ENCODE measurements at regions not wholly inside any gene's neighbourhood (a gene's known extent, or its start where the extent isn't known, plus 50 kb on each side); places are given as distances from the start of the nearest gene placed in this dataset.

DNA sequence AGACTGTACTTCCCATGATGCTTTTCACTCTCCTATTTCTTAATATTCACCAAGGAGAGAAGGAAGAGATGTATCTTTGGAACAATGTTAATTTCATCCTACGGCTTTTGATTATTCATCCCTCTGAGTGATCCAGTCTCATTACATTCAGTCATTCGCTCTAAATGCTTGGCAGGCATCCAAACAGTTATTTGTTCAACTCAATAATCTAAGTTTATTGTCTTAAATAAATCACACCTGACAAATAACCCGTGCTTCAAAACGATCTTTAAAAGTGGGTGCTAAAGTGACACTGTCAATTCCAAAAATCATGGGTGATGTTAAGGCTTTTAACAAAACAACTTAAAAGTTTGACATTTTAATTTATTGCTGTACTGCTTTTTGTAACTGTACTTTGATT, 233.1 kb downstream of the RASEF start:
- no peaks in the 10 kb centered on the region for H3K79me2 ChIP-seq (ENCODE audit: insufficient read depth, low read length)
- H3K4me3 ChIP-seq (replicated peaks in 1 of 3; ENCODE audit: low read depth in 2 of 3, low read length in 3 of 3): no peak overlapping the region
- H3K9me3 ChIP-seq (replicated peaks in 1 of 2; ENCODE audit: control insufficient read depth in 1 of 2, insufficient read depth in 1 of 2, low read length in 2 of 2): peaks cover 0 to 15% of the 10 kb centered on the region in 2 donors
- H3K27me3 Mint-ChIP-seq (ENCODE audit: low read depth in 3 of 3): no peaks in the 10 kb centered on the region
- no peak for DNase-seq
- H3K27ac Mint-ChIP-seq: no peak overlapping the region
- TF ChIP-seq, protein P1, sequence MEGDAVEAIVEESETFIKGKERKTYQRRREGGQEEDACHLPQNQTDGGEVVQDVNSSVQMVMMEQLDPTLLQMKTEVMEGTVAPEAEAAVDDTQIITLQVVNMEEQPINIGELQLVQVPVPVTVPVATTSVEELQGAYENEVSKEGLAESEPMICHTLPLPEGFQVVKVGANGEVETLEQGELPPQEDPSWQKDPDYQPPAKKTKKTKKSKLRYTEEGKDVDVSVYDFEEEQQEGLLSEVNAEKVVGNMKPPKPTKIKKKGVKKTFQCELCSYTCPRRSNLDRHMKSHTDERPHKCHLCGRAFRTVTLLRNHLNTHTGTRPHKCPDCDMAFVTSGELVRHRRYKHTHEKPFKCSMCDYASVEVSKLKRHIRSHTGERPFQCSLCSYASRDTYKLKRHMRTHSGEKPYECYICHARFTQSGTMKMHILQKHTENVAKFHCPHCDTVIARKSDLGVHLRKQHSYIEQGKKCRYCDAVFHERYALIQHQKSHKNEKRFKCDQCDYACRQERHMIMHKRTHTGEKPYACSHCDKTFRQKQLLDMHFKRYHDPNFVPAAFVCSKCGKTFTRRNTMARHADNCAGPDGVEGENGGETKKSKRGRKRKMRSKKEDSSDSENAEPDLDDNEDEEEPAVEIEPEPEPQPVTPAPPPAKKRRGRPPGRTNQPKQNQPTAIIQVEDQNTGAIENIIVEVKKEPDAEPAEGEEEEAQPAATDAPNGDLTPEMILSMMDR (IDR thresholded peaks at IDR 0.05): no peak
- no peaks in the 10 kb centered on the region for H3K36me3 Mint-ChIP-seq
- peaks cover 0 to 10% (median 3%) of the 10 kb centered on the region in 7 donors for H3K9me3 Mint-ChIP-seq
- intact Hi-C loops (cut with micrococcal nuclease): no loop called here
- H4K20me1 ChIP-seq (ENCODE audit: insufficient read depth, low read length): no peaks in the 10 kb centered on the region
- H3K4me2 ChIP-seq (replicated peaks; ENCODE audit: extremely low read depth, low read length, poor library complexity, severe bottlenecking): no peak overlapping the region
- H3K4me3 Mint-ChIP-seq: no peak overlapping the region
- H3K4me1 Mint-ChIP-seq: no peaks in the 10 kb centered on the region
- no CpG with 5 or more reads among the region's 4 CpGs for WGBS (ENCODE audit: insufficient coverage)
- no peak overlapping the region for H3K9ac ChIP-seq (ENCODE audit: insufficient read depth, low read length, poor library complexity, severe bottlenecking)
- H3K27ac ChIP-seq (ENCODE audit: low read depth in 1 of 2, low read length in 2 of 2): no peak overlapping the region
- no peaks in the 10 kb centered on the region for H3K4me1 ChIP-seq (ENCODE audit: control insufficient read depth in 1 of 2, insufficient read depth in 2 of 2, low read length in 2 of 2)
- no peak overlapping the region for H2AFZ ChIP-seq (ENCODE audit: insufficient read depth, low read depth, low read length, poor library complexity, severe bottlenecking)
- no peaks in the 10 kb centered on the region for H3K36me3 ChIP-seq (replicated peaks in 1 of 2; ENCODE audit: control insufficient read depth in 1 of 2, insufficient read depth in 2 of 2, low read length in 2 of 2)
- no peaks in the 10 kb centered on the region for H3K27me3 ChIP-seq (ENCODE audit: control insufficient read depth in 2 of 2, insufficient read depth in 2 of 2, low read length in 2 of 2)

- Histone ChIP-seq H2AFZ (ENCODE audit: insufficient read depth, low read depth, low read length, poor library complexity, severe bottlenecking) (no peak overlapping the region), H4K20me1 (ENCODE audit: insufficient read depth, low read length) (no peaks in the 10 kb centered on the region), H3K9ac (ENCODE audit: insufficient read depth, low read length, poor library complexity, severe bottlenecking) (no peak overlapping the region), H3K79me2 (ENCODE audit: insufficient read depth, low read length) (no peaks in the 10 kb centered on the region), H3K4me1 (ENCODE audit: control insufficient read depth in 1 of 2, insufficient read depth in 2 of 2, low read length in 2 of 2) (no peaks in the 10 kb centered on the region), H3K4me3 (replicated peaks in 1 of 3; ENCODE audit: low read depth in 2 of 3, low read length in 3 of 3) (no peak overlapping the region), H3K27me3 (ENCODE audit: control insufficient read depth in 2 of 2, insufficient read depth in 2 of 2, low read length in 2 of 2) (no peaks in the 10 kb centered on the region), H3K4me2 (replicated peaks; ENCODE audit: extremely low read depth, low read length, poor library complexity, severe bottlenecking) (no peak overlapping the region), H3K36me3 (replicated peaks in 1 of 2; ENCODE audit: control insufficient read depth in 1 of 2, insufficient read depth in 2 of 2, low read length in 2 of 2) (no peaks in the 10 kb centered on the region), H3K9me3 (replicated peaks in 1 of 2; ENCODE audit: control insufficient read depth in 1 of 2, insufficient read depth in 1 of 2, low read length in 2 of 2) (no peaks in the 10 kb centered on the region), H3K27ac (ENCODE audit: low read depth in 1 of 2, low read length in 2 of 2) (no peak overlapping the region)
- no peak overlapping the region for H3K27ac Mint-ChIP-seq
- DNase-seq: no peak
- no CpG with 5 or more reads among the region's 2 CpGs for WGBS (ENCODE audit: insufficient coverage)
- intact Hi-C loops (cut with micrococcal nuclease): no loop called here
- TF ChIP-seq, protein P1 (IDR thresholded peaks at IDR 0.05): no peak
- H3K9me3 Mint-ChIP-seq: peaks cover 0 to 12% (median 4%) of the 10 kb centered on the region in 7 donors
- H3K27me3 Mint-ChIP-seq (ENCODE audit: low read depth in 3 of 3): peaks cover 0 to 1% (median 0%) of the 10 kb centered on the region in 3 donors
- H3K4me1 Mint-ChIP-seq: no peaks in the 10 kb centered on the region
- H3K4me3 Mint-ChIP-seq: no peak overlapping the region
- H3K36me3 Mint-ChIP-seq: no peaks in the 10 kb centered on the region
Measured at GRCh38 chr9:82865524-82865923, 197.4 kb downstream of the RASEF start.

Data from CD14-positive monocyte (primary cell).